Loucy (cell line): ENCODE measurements at regions not wholly inside any gene's neighbourhood (a gene's known extent, or its start where the extent isn't known, plus 50 kb on each side); places are given as distances from the start of the nearest gene placed in this dataset.
A peak's percentile ranks its signal among the peaks of the same experiment; 100 is the strongest.

Experiments
- H2AFZ ChIP-seq: fragments of 200-600 bp; sonication (generic); 2 replicates; pipeline ENCODE4 v1.6.0; 2016; ENCODE audit warnings: antibody characterized with exemption, mild to moderate bottlenecking, low read length, moderate library complexity
- H3F3A ChIP-seq: fragments of 200-600 bp; 2 replicates; pipeline ENCODE4 v1.6.0; 2016; ENCODE audit warnings: antibody characterized with exemption, low read depth, mild to moderate bottlenecking
- H3K27me3 ChIP-seq: fragments of 200-600 bp; sonication (generic); 2 replicates; pipeline ENCODE4 v1.6.1; 2014; ENCODE audit warnings: low read length, mild to moderate bottlenecking; ENCODE audit not compliant: insufficient read depth, poor library complexity, severe bottlenecking
- H3K36me3 ChIP-seq: fragments of 200-600 bp; sonication (generic); 2 replicates; pipeline ENCODE4 v1.6.1; 2016; ENCODE audit warnings: low read length; ENCODE audit not compliant: insufficient read depth
- H3K4me1 ChIP-seq: fragments of 200-600 bp; sonication (generic); 2 replicates; pipeline ENCODE4 v1.5.1; 2014; ENCODE audit warnings: low read length, mild to moderate bottlenecking; ENCODE audit not compliant: insufficient read depth, poor library complexity, severe bottlenecking
- H3K4me2 ChIP-seq: fragments of 200-600 bp; sonication (generic); 2 replicates; pipeline ENCODE4 v1.6.0; 2014; ENCODE audit warnings: antibody characterized with exemption, low read length, low read depth, mild to moderate bottlenecking; ENCODE audit not compliant: poor library complexity, severe bottlenecking
- H3K4me3 ChIP-seq: fragments of 200-600 bp; sonication (generic); 2 replicates; pipeline ENCODE4 v1.5.1; 2014; ENCODE audit warnings: low read length, mild to moderate bottlenecking, mixed read lengths; ENCODE audit not compliant: poor library complexity, severe bottlenecking
- H3K79me2 ChIP-seq: fragments of 200-600 bp; sonication (generic); 2 replicates; pipeline ENCODE4 v1.6.1; 2014; ENCODE audit warnings: low read length; ENCODE audit not compliant: insufficient read depth
- H3K9ac ChIP-seq: fragments of 200-600 bp; sonication (generic); 2 replicates; pipeline ENCODE4 v1.6.0; 2014; ENCODE audit warnings: mild to moderate bottlenecking, low read depth, low read length, moderate library complexity; ENCODE audit not compliant: poor library complexity, severe bottlenecking
- H3K9me2 ChIP-seq: fragments of 200-600 bp; sonication (generic); replicated peaks from 2 replicates; pipeline ENCODE4 v1.6.1; 2016; ENCODE audit warnings: low read depth, low read length, mixed read lengths
- H3K9me3 ChIP-seq: fragments of 200-600 bp; sonication (generic); 2 replicates; pipeline ENCODE4 v1.6.1; 2014; ENCODE audit warnings: mild to moderate bottlenecking, antibody characterized with exemption, low read length, low read depth; ENCODE audit not compliant: insufficient read depth
- H4K20me1 ChIP-seq: fragments of 200-600 bp; sonication (generic); 2 replicates; pipeline ENCODE4 v1.6.0; 2014; ENCODE audit warnings: antibody characterized with exemption, low read length, mild to moderate bottlenecking; ENCODE audit not compliant: insufficient read depth, poor library complexity, severe bottlenecking
- EZH2phosphoT487 ChIP-seq: fragments of 200-600 bp; IDR thresholded peaks from 2 replicates; pipeline ENCODE4 v1.6.1; 2018; ENCODE audit warnings: antibody characterized with exemption, mild to moderate bottlenecking, moderate library complexity, borderline replicate concordance
- TF ChIP-seq, protein P1 (sequence below): fragments of 200-600 bp; sonication (generic); conservative IDR thresholded peaks from 2 replicates; pipeline ENCODE4 v1.5.1; 2014; ENCODE audit warnings: mild to moderate bottlenecking, antibody characterized with exemption, low read length

DNA sequence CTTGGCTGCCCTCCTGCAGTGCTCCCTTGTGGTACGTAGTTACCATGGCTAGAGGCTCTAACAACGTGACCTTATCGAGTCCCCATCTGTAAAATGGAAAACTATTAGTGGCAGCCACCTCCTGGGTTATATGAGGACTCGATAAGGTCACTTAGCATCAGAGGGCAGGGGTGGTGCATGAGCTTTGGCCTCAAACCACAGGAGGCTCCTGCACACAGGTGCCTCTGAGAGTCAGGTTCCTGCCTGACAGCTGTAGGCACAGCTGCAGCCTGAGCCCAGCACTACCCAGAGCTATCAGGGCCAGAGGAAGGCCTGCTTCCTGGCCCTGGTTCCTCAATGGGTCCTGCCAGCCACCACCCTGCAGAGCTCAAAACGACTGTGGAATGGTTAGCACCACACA, 57.2 kb upstream of the SEC14L1 start:
- Histone ChIP-seq H2AFZ (no peak overlapping the region), H3F3A (peaks cover 8% of the 10 kb centered on the region), H3K9me3 (no peaks in the 10 kb centered on the region), H3K4me1 (peaks cover 45% of the 10 kb centered on the region), H3K9ac (peak overlapping the region; percentile 27), H3K4me3 (no peak overlapping the region), H3K79me2 (no peaks in the 10 kb centered on the region), H3K4me2 (peak overlapping the region; percentile 36), H3K27me3 (no peaks in the 10 kb centered on the region), H3K9me2 (no peaks in the 10 kb centered on the region), H4K20me1 (no peaks in the 10 kb centered on the region), H3K36me3 (no peaks in the 10 kb centered on the region)
- TF ChIP-seq, protein P1, sequence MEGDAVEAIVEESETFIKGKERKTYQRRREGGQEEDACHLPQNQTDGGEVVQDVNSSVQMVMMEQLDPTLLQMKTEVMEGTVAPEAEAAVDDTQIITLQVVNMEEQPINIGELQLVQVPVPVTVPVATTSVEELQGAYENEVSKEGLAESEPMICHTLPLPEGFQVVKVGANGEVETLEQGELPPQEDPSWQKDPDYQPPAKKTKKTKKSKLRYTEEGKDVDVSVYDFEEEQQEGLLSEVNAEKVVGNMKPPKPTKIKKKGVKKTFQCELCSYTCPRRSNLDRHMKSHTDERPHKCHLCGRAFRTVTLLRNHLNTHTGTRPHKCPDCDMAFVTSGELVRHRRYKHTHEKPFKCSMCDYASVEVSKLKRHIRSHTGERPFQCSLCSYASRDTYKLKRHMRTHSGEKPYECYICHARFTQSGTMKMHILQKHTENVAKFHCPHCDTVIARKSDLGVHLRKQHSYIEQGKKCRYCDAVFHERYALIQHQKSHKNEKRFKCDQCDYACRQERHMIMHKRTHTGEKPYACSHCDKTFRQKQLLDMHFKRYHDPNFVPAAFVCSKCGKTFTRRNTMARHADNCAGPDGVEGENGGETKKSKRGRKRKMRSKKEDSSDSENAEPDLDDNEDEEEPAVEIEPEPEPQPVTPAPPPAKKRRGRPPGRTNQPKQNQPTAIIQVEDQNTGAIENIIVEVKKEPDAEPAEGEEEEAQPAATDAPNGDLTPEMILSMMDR: 0 out of 2 replicates have a peak, but pooled peaks have one; percentile 12
- TF ChIP-seq EZH2phosphoT487: no peak

DNA sequence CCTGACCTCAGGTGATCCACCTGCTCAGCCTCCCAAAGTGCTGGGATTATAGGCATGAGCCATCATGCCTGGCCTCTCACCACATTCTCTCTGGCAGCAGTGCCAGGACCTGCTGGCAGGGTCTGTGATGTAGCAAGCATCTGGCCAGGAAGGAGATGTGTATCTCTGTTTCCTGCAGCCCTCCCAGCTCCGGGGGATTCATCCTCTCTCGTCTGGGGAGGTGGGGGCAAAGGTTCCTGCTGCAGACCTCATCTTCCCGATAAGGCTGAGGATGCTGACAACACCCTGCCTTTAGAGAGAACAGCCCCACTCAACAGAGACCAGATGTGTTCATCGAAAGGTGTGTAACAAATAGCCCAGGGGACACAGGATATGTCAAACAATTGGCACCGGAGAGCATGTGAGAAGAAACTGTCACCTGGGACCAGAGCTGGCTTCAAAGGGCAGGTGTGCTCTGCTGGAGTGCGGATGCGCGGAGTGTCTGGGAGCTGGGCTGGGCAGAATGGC, 54.8 kb upstream of the SEC14L1 start:
- no peaks in the 10 kb centered on the region for H3K27me3 ChIP-seq
- no peak for TF ChIP-seq EZH2phosphoT487
- TF ChIP-seq, protein P1: no peak
- no peaks in the 10 kb centered on the region for H3K36me3 ChIP-seq
- H3K9me2 ChIP-seq: no peaks in the 10 kb centered on the region
- no peaks in the 10 kb centered on the region for H3K9me3 ChIP-seq
- peak overlapping the region; percentile 65 for H3K9ac ChIP-seq
- peaks cover 8% of the 10 kb centered on the region for H3F3A ChIP-seq
- H3K4me2 ChIP-seq: peak overlapping the region; percentile 80
- peaks cover 57% of the 10 kb centered on the region for H3K4me1 ChIP-seq
- H4K20me1 ChIP-seq: no peaks in the 10 kb centered on the region
- peaks cover 23% of the 10 kb centered on the region for H3K79me2 ChIP-seq
- H2AFZ ChIP-seq: peak overlapping the region; percentile 78; the same call in 1 of the 2 replicates
- peak overlapping the region; percentile 71 for H3K4me3 ChIP-seq

DNA sequence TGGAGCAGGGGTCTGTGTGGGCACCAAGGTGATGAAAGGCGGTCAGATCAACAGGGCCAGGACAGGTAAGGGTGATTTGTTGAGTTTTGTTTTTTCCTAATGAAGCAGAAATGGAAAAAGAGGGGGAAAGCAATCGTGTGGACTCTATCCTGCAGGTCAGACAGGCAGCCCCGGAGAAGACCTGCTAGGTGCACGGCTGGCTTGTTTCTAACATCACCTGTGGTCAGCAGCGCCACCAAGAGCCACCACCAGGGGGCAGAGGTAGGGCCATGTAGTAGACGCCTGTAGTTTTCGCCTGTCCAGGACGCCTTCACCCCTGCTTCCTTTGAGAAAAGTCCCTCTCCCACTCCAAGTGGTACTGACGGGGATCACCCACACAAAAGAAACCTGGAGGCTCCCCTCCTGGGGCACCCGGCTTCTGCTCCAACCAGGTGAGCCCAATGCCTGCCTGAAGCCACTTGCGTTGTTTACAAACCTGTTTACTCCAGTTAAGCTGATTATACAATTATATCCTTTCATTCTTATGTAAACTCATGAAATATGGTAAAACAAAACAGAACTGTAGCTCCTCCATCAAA, 54.2 kb upstream of the SEC14L1 start:
- H3K27me3 ChIP-seq: no peaks in the 10 kb centered on the region
- peak overlapping the region; percentile 78 for H2AFZ ChIP-seq
- peaks cover 60% of the 10 kb centered on the region for H3K4me1 ChIP-seq
- peak overlapping the region; percentile 71 for H3K4me3 ChIP-seq
- peak overlapping the region; percentile 80 for H3K4me2 ChIP-seq
- H3K9ac ChIP-seq: peak overlapping the region; percentile 65
- H4K20me1 ChIP-seq: no peaks in the 10 kb centered on the region
- H3K79me2 ChIP-seq: peaks cover 29% of the 10 kb centered on the region
- no peaks in the 10 kb centered on the region for H3K36me3 ChIP-seq
- H3K9me3 ChIP-seq: no peaks in the 10 kb centered on the region
- peaks cover 8% of the 10 kb centered on the region for H3F3A ChIP-seq
- no peaks in the 10 kb centered on the region for H3K9me2 ChIP-seq
- TF ChIP-seq, protein P1: peak; percentile 95
- TF ChIP-seq EZH2phosphoT487: no peak
